ENCODE measurements at regions not wholly inside any gene's neighbourhood (a gene's known extent, or its start where the extent isn't known, plus 50 kb on each side); places are given as distances from the start of the nearest gene placed in this dataset.

DNA sequence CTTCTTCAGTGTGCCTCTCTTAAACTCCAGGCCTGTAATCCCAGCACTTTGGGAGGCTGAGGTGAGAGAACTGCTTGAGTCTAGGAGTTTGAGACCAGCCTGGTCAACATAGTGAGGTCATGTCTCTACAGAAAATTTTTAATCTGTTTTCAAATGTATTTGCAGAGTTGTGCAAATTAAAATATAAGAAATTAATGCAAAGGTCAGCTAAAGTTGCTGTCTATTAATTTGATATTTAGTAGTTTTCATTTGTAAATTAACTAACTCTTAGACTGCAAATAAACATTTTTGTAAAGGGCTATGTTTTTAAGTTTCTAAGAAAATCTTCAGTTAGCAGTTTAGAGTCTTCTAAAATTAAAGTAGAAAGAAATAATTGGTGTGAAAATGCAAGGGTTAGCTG is 99.9 kb upstream of the TJP1 start:
- TF ChIP-seq, protein P1, sequence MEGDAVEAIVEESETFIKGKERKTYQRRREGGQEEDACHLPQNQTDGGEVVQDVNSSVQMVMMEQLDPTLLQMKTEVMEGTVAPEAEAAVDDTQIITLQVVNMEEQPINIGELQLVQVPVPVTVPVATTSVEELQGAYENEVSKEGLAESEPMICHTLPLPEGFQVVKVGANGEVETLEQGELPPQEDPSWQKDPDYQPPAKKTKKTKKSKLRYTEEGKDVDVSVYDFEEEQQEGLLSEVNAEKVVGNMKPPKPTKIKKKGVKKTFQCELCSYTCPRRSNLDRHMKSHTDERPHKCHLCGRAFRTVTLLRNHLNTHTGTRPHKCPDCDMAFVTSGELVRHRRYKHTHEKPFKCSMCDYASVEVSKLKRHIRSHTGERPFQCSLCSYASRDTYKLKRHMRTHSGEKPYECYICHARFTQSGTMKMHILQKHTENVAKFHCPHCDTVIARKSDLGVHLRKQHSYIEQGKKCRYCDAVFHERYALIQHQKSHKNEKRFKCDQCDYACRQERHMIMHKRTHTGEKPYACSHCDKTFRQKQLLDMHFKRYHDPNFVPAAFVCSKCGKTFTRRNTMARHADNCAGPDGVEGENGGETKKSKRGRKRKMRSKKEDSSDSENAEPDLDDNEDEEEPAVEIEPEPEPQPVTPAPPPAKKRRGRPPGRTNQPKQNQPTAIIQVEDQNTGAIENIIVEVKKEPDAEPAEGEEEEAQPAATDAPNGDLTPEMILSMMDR (conservative IDR thresholded peaks at IDR 0.05) = no peak
- Mint-ChIP-seq H3K36me3 (ENCODE audit: insufficient read depth in 1 of 3, low read depth in 3 of 3) (no peaks in the 10 kb centered on the region), H3K27ac (peak overlapping the region in 1 of 3 experiments; percentile 94; a peak in 3 of 7 replicates), H3K4me1 (peaks cover 53 to 54% of the 10 kb centered on the region in 2 experiments), H3K27me3 (ENCODE audit: low read depth) (no peaks in the 10 kb centered on the region), H3K9me3 (no peaks in the 10 kb centered on the region), H3K4me3 (no peak overlapping the region)
- Histone ChIP-seq H2BK5ac (ENCODE audit: insufficient read length, low read length) (no peak overlapping the region), H2BK15ac (ENCODE audit: low read depth, low read length) (no peak overlapping the region), H3T11ph (ENCODE audit: low read length) (no peak overlapping the region), H4K8ac (replicated peaks; ENCODE audit: insufficient read length, low read depth, low read length) (no peak overlapping the region), H3K23me2 (ENCODE audit: insufficient read length, low read depth, low read length, poor library complexity, severe bottlenecking) (no peaks in the 10 kb centered on the region), H2AFZ (ENCODE audit: low read length) (no peak overlapping the region), H3K4ac (ENCODE audit: low read depth, low read length) (no peak overlapping the region), H3K9ac (ENCODE audit: extremely low read depth, insufficient read length, low read length) (no peak overlapping the region), H2BK20ac (ENCODE audit: low read depth, low read length, poor library complexity, severe bottlenecking) (no peak overlapping the region), H3K79me2 (ENCODE audit: insufficient read depth, low read length) (no peaks in the 10 kb centered on the region), H3K18ac (ENCODE audit: insufficient read length, low read depth, low read length) (no peak overlapping the region), H3K27me3 (ENCODE audit: insufficient read depth, low read length) (no peaks in the 10 kb centered on the region), H2BK120ac (ENCODE audit: low read depth, low read length, poor library complexity, severe bottlenecking) (no peak overlapping the region), H3K79me1 (ENCODE audit: insufficient read depth, low read depth, low read length, poor library complexity, severe bottlenecking) (no peaks in the 10 kb centered on the region), H3K23ac (ENCODE audit: insufficient read length, low read depth, low read length) (no peak overlapping the region), H2AK5ac (ENCODE audit: insufficient read length, low read length) (no peak overlapping the region), H3K14ac (ENCODE audit: insufficient read depth, low read length) (no peak overlapping the region), H2BK12ac (ENCODE audit: insufficient read length, low read depth, low read length) (no peak overlapping the region), H3K9me3 (ENCODE audit: control insufficient read depth, low read depth, low read length) (no peaks in the 10 kb centered on the region), H3K4me1 (ENCODE audit: insufficient read depth, low read length) (peaks cover 19% of the 10 kb centered on the region; the same call in 1 of the 2 replicates), H4K20me1 (ENCODE audit: control insufficient read depth, insufficient read depth, insufficient read length) (no peaks in the 10 kb centered on the region), H3K27ac (ENCODE audit: insufficient read length, low read depth, low read length) (no peak overlapping the region), H4K91ac (ENCODE audit: insufficient read length, low read depth, low read length) (no peak overlapping the region), H4K5ac (ENCODE audit: insufficient read length, low read depth, low read length) (no peak overlapping the region), H3K56ac (ENCODE audit: insufficient read length, low read depth, low read length) (no peak overlapping the region), H3K4me2 (ENCODE audit: insufficient read depth, insufficient read length, low read length) (no peak overlapping the region)
- no peak for DNase-seq
